CD4-positive, alpha-beta T cell (primary cell): ENCODE measurements at regions not wholly inside any gene's neighbourhood (a gene's known extent, or its start where the extent isn't known, plus 50 kb on each side); places are given as distances from the start of the nearest gene placed in this dataset.

ENCODE experiments used
- ATAC-seq: fragments of 200-7000 bp; cut with Tn5 transposase; one replicate; pipeline ENCODE4 v1.10.0; 2022; ENCODE audit warnings: mild to moderate bottlenecking; ENCODE audit not compliant: poor library complexity
- CTCF ChIA-PET: fragments of 350-600 bp; sonication (Branson Sonifier 250); formaldehyde crosslinking; loops from one replicate; lab custom pipeline; 2021; ENCODE audit warnings: antibody characterized with exemption, inconsistent platforms; lab: Charles Lee
- POLR2A ChIA-PET: fragments of 350-600 bp; sonication (Branson Sonifier 250); formaldehyde crosslinking; loops from one replicate; lab custom pipeline; 2021; ENCODE audit warnings: antibody characterized with exemption, inconsistent platforms; lab: Charles Lee
- DNase-seq, 14 experiments: peaks; one replicate each; pipeline ENCODE4 v3.0.0-alpha.2; 2013 to 2020; ENCODE audit warnings: mixed read lengths in 2 of 14
- H3K27ac ChIP-seq, 2 donors: one replicate each; pipeline versions ENCODE4 v1.5.1 to v1.7.0; 2013; ENCODE audit warnings: low read length in 2 of 2, low read depth in 1 of 2, mild to moderate bottlenecking in 1 of 2
- H3K27me3 ChIP-seq, 2 experiments: 1 replicate in 1 of 2; 2 replicates in 1 of 2; pipeline versions ENCODE4 v1.6.1 to v1.7.0; 2013; ENCODE audit warnings: low read length in 2 of 2, control low read depth in 1 of 2, mild to moderate bottlenecking in 1 of 2, moderate library complexity in 1 of 2; ENCODE audit not compliant: insufficient read depth in 2 of 2, control insufficient read depth in 1 of 2
- H3K36me3 ChIP-seq: one replicate; pipeline ENCODE4 v1.6.1; 2013; ENCODE audit warnings: low read length, control low read depth; ENCODE audit not compliant: insufficient read depth
- H3K4me1 ChIP-seq: one replicate; pipeline ENCODE4 v1.6.1; 2013; ENCODE audit warnings: low read length, control low read depth; ENCODE audit not compliant: insufficient read depth
- H3K4me3 ChIP-seq: one replicate; pipeline ENCODE4 v1.5.1; 2013; ENCODE audit warnings: mild to moderate bottlenecking, low read length, moderate library complexity
- H3K9me3 ChIP-seq, 2 experiments: 1 replicate in 1 of 2; 2 replicates in 1 of 2; pipeline versions ENCODE4 v1.6.1 to v1.7.0; 2013; ENCODE audit warnings: low read length in 2 of 2, mild to moderate bottlenecking in 2 of 2, control low read depth in 1 of 2, moderate library complexity in 1 of 2; ENCODE audit not compliant: control insufficient read depth in 1 of 2, insufficient read depth in 1 of 2
- H3K27ac Mint-ChIP-seq: one replicate; pipeline ENCODE4 v1.8.0; 2020; ENCODE audit warnings: mixed read lengths
- H3K27me3 Mint-ChIP-seq: one replicate; pipeline ENCODE4 v1.8.0; 2021; ENCODE audit warnings: mixed read lengths
- H3K36me3 Mint-ChIP-seq: one replicate; pipeline ENCODE4 v1.8.0; 2021; ENCODE audit warnings: low read depth, mixed read lengths
- H3K4me1 Mint-ChIP-seq: one replicate; pipeline ENCODE4 v1.8.0; 2021; ENCODE audit warnings: low read depth, mixed read lengths
- H3K4me3 Mint-ChIP-seq: one replicate; pipeline ENCODE4 v1.8.0; 2020; ENCODE audit warnings: mild to moderate bottlenecking, mixed read lengths
- H3K9me3 Mint-ChIP-seq: one replicate; pipeline ENCODE4 v1.8.0; 2020; ENCODE audit warnings: mixed read lengths
- intact Hi-C, 2 experiments: fragments of 100-400 bp; cut with DNase I in 1 of 2; cut with micrococcal nuclease in 1 of 2; formaldehyde crosslinking; loops; one replicate each; pipeline versions ENCODE4 v1.15.1 to v1.9.0; 2023 to 2025; cut with DNase I, micrococcal nuclease
- TF ChIP-seq, protein P1 (sequence below): fragments of 200-600 bp; IDR thresholded peaks from one replicate; pipeline ENCODE4 v1.8.0; 2022; ENCODE audit warnings: antibody characterized with exemption, mild to moderate bottlenecking

DNA sequence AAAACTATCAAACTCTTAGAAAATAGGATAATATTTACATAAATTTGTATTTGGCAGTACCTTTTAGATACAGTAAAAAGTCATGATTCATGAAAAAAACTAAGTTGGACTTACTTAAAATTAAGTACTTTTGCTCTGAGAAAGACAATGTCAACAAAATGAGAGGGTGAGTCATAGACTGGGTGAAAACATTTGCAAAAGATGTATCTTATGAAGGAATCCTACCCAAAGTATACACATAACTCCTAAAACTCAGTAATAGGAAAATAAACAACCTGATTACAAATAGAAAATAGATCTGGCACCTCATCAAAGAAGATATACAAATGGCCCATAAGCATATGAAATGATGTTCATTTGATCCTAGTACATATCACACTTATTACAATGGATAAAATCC lies 1154.6 kb downstream of the JRKL start:
- H3K27me3 ChIP-seq: no peaks in the 10 kb centered on the region
- CTCF ChIA-PET: no interaction called here
- no peaks in the 10 kb centered on the region for H3K27me3 Mint-ChIP-seq
- H3K27ac ChIP-seq: no peak overlapping the region
- intact Hi-C loops: no loop called here
- peaks cover 0 to 7% of the 10 kb centered on the region in 2 experiments for H3K9me3 ChIP-seq
- ATAC-seq (no peak), DNase-seq (no peak)
- no peaks in the 10 kb centered on the region for H3K36me3 ChIP-seq
- H3K9me3 Mint-ChIP-seq: peaks cover 14% of the 10 kb centered on the region
- H3K4me3 Mint-ChIP-seq: no peak overlapping the region
- H3K36me3 Mint-ChIP-seq: no peaks in the 10 kb centered on the region
- no peak overlapping the region for H3K4me3 ChIP-seq
- no peaks in the 10 kb centered on the region for H3K4me1 Mint-ChIP-seq
- H3K4me1 ChIP-seq: no peaks in the 10 kb centered on the region
- POLR2A ChIA-PET: no interaction called here
- TF ChIP-seq, protein P1, sequence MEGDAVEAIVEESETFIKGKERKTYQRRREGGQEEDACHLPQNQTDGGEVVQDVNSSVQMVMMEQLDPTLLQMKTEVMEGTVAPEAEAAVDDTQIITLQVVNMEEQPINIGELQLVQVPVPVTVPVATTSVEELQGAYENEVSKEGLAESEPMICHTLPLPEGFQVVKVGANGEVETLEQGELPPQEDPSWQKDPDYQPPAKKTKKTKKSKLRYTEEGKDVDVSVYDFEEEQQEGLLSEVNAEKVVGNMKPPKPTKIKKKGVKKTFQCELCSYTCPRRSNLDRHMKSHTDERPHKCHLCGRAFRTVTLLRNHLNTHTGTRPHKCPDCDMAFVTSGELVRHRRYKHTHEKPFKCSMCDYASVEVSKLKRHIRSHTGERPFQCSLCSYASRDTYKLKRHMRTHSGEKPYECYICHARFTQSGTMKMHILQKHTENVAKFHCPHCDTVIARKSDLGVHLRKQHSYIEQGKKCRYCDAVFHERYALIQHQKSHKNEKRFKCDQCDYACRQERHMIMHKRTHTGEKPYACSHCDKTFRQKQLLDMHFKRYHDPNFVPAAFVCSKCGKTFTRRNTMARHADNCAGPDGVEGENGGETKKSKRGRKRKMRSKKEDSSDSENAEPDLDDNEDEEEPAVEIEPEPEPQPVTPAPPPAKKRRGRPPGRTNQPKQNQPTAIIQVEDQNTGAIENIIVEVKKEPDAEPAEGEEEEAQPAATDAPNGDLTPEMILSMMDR: no peak
- no peak overlapping the region for H3K27ac Mint-ChIP-seq

DNA sequence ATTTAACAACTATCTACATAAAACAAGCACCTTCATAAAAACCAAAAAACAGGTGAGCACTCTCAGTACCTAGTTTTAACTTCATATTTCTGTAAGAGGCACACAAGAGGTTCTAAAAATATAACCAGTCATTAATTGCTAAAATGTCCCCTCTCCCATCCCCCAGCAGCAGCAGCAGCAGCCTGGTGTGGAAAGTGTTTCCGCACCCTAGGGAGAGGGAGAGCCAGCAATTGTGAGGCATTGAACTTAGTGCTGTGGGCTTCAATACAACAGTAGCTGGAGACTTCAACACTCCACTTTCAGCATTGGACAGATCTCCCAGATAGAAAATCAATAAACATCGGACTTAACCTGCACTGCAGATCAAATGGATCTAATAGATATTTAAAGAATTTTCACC lies 1158.5 kb downstream of the JRKL start:
- POLR2A ChIA-PET: no interaction called here
- H3K27ac ChIP-seq: no peak overlapping the region
- intact Hi-C loops: no loop called here
- ATAC-seq (no peak), DNase-seq (no peak)
- H3K4me3 ChIP-seq: no peak overlapping the region
- no peaks in the 10 kb centered on the region for H3K36me3 Mint-ChIP-seq
- H3K4me1 Mint-ChIP-seq: no peaks in the 10 kb centered on the region
- no peaks in the 10 kb centered on the region for H3K4me1 ChIP-seq
- H3K9me3 Mint-ChIP-seq: peaks cover 9% of the 10 kb centered on the region
- CTCF ChIA-PET: no interaction called here
- no peaks in the 10 kb centered on the region for H3K36me3 ChIP-seq
- H3K4me3 Mint-ChIP-seq: no peak overlapping the region
- H3K9me3 ChIP-seq: peaks cover 0 to 7% of the 10 kb centered on the region in 2 experiments
- H3K27ac Mint-ChIP-seq: no peak overlapping the region
- H3K27me3 Mint-ChIP-seq: no peaks in the 10 kb centered on the region
- TF ChIP-seq, protein P1: no peak
- H3K27me3 ChIP-seq: no peaks in the 10 kb centered on the region

DNA sequence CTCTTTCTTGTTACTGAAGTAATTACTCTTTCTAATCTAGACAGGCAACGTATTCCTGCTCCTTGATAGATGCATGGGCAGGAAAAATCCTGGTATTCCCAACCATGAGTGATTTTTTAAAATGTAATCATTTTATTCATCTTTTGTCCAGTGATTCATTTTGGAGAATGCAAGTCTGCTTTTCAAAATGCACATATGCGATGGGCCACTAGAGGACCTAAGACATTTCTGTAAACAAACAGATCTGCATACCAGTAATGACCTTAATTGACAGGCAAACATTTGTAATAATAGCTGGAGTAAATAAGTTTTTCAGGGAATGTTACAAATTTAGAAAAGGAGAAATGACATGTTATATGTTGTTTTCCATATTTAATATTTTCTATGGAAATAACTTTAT lies 1167.6 kb downstream of the JRKL start:
- ChIA-PET POLR2A (no interaction called here), CTCF (no interaction called here)
- H3K36me3 Mint-ChIP-seq: no peaks in the 10 kb centered on the region
- Histone ChIP-seq H3K4me3 (no peak overlapping the region), H3K27me3 (no peaks in the 10 kb centered on the region), H3K27ac (no peak overlapping the region), H3K36me3 (no peaks in the 10 kb centered on the region), H3K9me3 (peaks cover 0 to 4% of the 10 kb centered on the region in 2 experiments), H3K4me1 (no peaks in the 10 kb centered on the region)
- no peak for ATAC-seq
- DNase-seq: no peak
- no peak overlapping the region for H3K27ac Mint-ChIP-seq
- no peaks in the 10 kb centered on the region for H3K4me1 Mint-ChIP-seq
- H3K9me3 Mint-ChIP-seq: peaks cover 2% of the 10 kb centered on the region
- no peaks in the 10 kb centered on the region for H3K27me3 Mint-ChIP-seq
- intact Hi-C loops: no loop called here
- no peak overlapping the region for H3K4me3 Mint-ChIP-seq
- TF ChIP-seq, protein P1: no peak
